GM12891 (cell line): ENCODE measurements at regions not wholly inside any gene's neighbourhood (a gene's known extent, or its start where the extent isn't known, plus 50 kb on each side); places are given as distances from the start of the nearest gene placed in this dataset.

Source experiments
- DNase-seq: peaks from one replicate; pipeline ENCODE4 v3.0.0; 2011; ENCODE audit warnings: low spot score; ENCODE audit not compliant: insufficient read length
- FAIRE-seq: peaks from 2 replicates; lab custom pipeline; 2011; peaks lifted over from hg19 to GRCh38; lab: Jason Lieb, UNC
- PAX5 ChIP-seq: IDR thresholded peaks from 2 replicates; pipeline ENCODE4 v1.6.1; 2011; ENCODE audit warnings: low read length, moderate library complexity, mild to moderate bottlenecking; ENCODE audit not compliant: insufficient read depth, severe bottlenecking
- POLR2A ChIP-seq: IDR thresholded peaks from 2 replicates; pipeline ENCODE4 v1.6.1; 2011; ENCODE audit warnings: low read depth, low read length, control low read depth
- POLR2AphosphoS5 ChIP-seq: IDR thresholded peaks from 2 replicates; pipeline ENCODE4 v1.6.1; 2011; ENCODE audit warnings: low read depth, low read length, control low read depth
- POU2F2 ChIP-seq: IDR thresholded peaks from 2 replicates; pipeline ENCODE4 v1.6.1; 2011; ENCODE audit warnings: low read depth, mild to moderate bottlenecking, control low read depth, low read length, moderate library complexity
- SPI1 ChIP-seq: IDR thresholded peaks from 2 replicates; pipeline ENCODE4 v1.6.1; 2011; ENCODE audit warnings: low read depth, low read length, control low read depth
- TAF1 ChIP-seq: IDR thresholded peaks from 2 replicates; pipeline ENCODE4 v1.6.1; 2011; ENCODE audit warnings: low read depth, low read length, control low read depth

- FAIRE-seq, result no peak
Observed at GRCh38 chr9:107710546-107710945, 221.0 kb upstream of the KLF4 start.

GRCh38 chr9:107708791-107709190, 219.2 kb upstream of the KLF4 start:
- no peak for FAIRE-seq
- no peak for DNase-seq
- TF ChIP-seq PAX5 (no peak), SPI1 (no peak), POLR2AphosphoS5 (no peak), POLR2A (no peak), POU2F2 (no peak), TAF1 (no peak)

More at GRCh38 chr9:107710546-107710945, 221.0 kb upstream of the KLF4 start:
- DNase-seq, result no peak
- TF ChIP-seq POLR2A, result no peak
- no peak for TF ChIP-seq TAF1
- no peak for TF ChIP-seq POLR2AphosphoS5
- TF ChIP-seq SPI1, result no peak
- TF ChIP-seq PAX5, result no peak
- no peak for TF ChIP-seq POU2F2

DNA sequence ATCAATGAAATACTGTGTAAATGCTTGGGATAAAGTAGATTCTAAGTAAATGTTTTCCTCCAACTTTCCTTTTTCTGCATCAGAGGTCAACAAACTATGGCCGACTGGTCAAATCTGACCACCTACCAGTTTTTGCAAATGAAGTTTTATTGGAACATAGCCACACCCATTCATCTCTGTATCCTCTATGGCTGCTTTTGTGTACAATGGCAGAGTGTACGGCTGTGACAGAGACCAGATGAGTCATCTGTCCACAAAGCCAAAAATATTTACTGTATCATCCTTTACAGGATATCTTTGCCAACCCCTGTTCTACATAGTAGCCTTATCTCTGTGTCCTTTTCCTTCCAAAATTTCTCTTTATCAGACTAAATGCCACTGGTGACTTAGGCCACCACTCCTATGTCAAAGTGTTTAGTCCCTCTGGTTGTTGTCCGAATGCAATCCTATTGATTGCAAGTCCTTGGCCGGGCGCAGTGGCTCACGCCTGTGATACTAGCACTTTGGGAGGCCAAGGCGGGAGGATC, 218.4 kb upstream of the KLF4 start:
- TF ChIP-seq TAF1 (no peak), SPI1 (no peak), POLR2A (no peak), PAX5 (no peak), POU2F2 (no peak), POLR2AphosphoS5 (no peak)
- FAIRE-seq (no peak), DNase-seq (no peak)

DNA sequence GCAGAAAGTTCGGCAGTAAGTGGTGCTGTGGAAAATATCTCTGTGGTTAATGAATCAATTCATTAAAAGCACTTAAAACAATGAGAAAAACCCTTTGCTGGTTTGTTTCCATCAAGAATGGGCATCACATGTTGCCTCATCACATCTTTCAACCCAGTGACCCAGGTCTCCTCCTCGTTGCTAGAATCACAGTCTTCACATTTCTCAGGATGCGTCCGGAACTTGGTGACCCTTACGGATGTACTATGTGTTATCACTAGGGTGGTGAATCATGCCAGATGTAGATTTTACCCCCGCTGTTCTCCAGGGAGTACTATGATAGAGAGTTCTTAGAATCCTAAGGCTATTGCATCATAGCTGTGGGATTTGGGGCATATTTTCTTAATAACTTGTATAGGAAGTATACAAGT, 217.9 kb upstream of the KLF4 start:
- no peak for FAIRE-seq
- DNase-seq, result no peak
- TF ChIP-seq POLR2A (no peak), PAX5 (no peak), SPI1 (no peak), POLR2AphosphoS5 (no peak), POU2F2 (no peak), TAF1 (no peak)

GRCh38 chr9:107706701-107707427, 217.3 kb upstream of the KLF4 start:
- DNase-seq, result no peak
- no peak for FAIRE-seq
- TF ChIP-seq SPI1 (no peak), POU2F2 (no peak), TAF1 (no peak), POLR2AphosphoS5 (no peak), POLR2A (no peak), PAX5 (no peak)

DNA sequence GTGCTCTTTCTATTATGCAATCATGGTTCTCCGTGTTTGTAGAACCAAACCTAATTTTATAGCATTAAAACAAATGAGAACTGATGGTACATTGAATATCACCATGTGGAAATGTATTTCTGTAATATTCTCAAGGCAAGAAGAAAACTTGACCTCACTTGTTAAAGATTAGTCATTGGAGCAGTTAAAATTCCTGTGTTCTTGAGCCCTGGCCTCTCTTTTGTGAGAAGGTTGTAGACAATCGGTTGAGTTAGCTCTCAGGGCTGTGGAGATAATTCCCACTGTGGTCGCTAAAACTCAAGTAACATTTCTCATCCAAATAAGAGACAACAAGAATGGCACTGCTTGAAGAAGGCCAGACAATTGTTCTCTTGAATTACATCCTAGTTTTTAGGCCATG, 216.0 kb upstream of the KLF4 start:
- DNase-seq (no peak), FAIRE-seq (no peak)
- TF ChIP-seq PAX5 (no peak), TAF1 (no peak), POU2F2 (no peak), POLR2A (no peak), POLR2AphosphoS5 (no peak), SPI1 (no peak)

- TF ChIP-seq POLR2AphosphoS5 (no peak), TAF1 (no peak), POLR2A (no peak), SPI1 (no peak), POU2F2 (no peak), PAX5 (no peak)
- DNase-seq, result no peak
- FAIRE-seq, result no peak
Observed at GRCh38 chr9:107704774-107705173, 215.2 kb upstream of the KLF4 start.

DNA sequence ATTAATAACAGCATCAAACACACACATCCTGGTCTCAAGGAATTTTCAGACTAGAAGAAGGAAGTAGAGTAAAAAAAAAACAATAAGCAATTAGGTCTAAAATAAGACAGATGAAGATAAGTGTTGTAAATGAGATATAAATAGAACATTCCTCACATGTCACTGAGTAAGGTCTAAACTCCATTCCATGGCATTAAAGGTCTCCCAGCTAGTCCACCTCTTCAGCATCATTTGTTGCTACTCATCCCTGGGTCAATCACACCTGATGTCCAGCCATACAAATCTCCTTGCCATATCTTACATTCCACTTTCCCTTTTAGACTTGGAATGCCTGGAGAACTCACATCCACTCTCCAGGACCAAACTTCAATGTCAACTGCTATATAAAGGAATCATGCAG, 214.1 kb upstream of the KLF4 start:
- DNase-seq (no peak), FAIRE-seq (no peak)
- TF ChIP-seq PAX5 (no peak), POU2F2 (no peak), TAF1 (no peak)

GRCh38 chr9:107700847-107701246, 211.3 kb upstream of the KLF4 start:
- FAIRE-seq (no peak), DNase-seq (no peak)
- TF ChIP-seq TAF1, result no peak
- TF ChIP-seq POLR2AphosphoS5, result no peak
- no peak for TF ChIP-seq POU2F2
- TF ChIP-seq POLR2A, result no peak
- no peak for TF ChIP-seq SPI1

- no peak for TF ChIP-seq POU2F2
- TF ChIP-seq PAX5, result no peak
- TF ChIP-seq POLR2A, result no peak
- no peak for TF ChIP-seq POLR2AphosphoS5
- no peak for TF ChIP-seq SPI1
- FAIRE-seq, result no peak
Observed at GRCh38 chr9:107699231-107699630, 209.7 kb upstream of the KLF4 start.

DNA sequence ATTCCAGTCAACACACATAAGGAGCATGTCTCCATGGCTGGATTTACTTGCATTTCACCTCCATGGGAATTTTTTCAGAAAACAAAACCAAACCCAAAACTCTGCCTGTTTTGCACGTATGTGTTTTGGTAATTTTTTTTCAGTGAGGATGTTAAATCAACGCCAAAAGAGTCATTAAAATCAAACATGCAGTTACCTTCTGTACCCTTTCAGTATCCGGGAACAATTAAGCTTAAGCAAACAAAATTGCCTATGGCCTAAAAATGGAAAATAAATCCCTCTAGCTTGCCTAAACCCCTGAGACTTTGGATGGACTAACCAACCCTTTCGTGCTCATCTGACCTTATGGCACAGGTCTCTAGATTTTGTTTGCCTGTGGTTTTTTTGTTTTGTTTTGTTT, 209.2 kb upstream of the KLF4 start:
- FAIRE-seq, result no peak

More at GRCh38 chr9:107699231-107699630, 209.7 kb upstream of the KLF4 start:
- no peak for DNase-seq

More for the DNA sequence above, 209.2 kb upstream of the KLF4 start:
- TF ChIP-seq POLR2A, result no peak
- TF ChIP-seq SPI1, result no peak
- TF ChIP-seq POU2F2, result no peak
- TF ChIP-seq PAX5, result no peak
- no peak for TF ChIP-seq POLR2AphosphoS5
- no peak for TF ChIP-seq TAF1
- no peak for DNase-seq
